A549 (cell line): ENCODE measurements at regions not wholly inside any gene's neighbourhood (a gene's known extent, or its start where the extent isn't known, plus 50 kb on each side); places are given as distances from the start of the nearest gene placed in this dataset.

Source experiments
- ATAC-seq, 2 experiments: fragments of 200-7000 bp in 1 of 2; fragments of >200 bp in 1 of 2; cut with Nextera tagmentation in 1 of 2; cut with Tn5 transposase in 1 of 2; 3 replicates each; pipeline versions ENCODE4 v1.8.0 to v1.9.1; 2018 to 2020; ENCODE audit warnings: mild to moderate bottlenecking in 1 of 2, moderate library complexity in 1 of 2
- CTCF ChIA-PET: fragments of 300-600 bp; sonication (Branson Sonifier 250); formaldehyde crosslinking; extraction: SDS; loops from one replicate; lab custom pipeline; 2021; ENCODE audit warnings: antibody characterized with exemption, inconsistent platforms; lab: Yijun Ruan, JAX
- POLR2A ChIA-PET: fragments of 350-600 bp; formaldehyde crosslinking; extraction: SDS; loops from one replicate; lab custom pipeline; 2021; ENCODE audit warnings: antibody characterized with exemption, inconsistent platforms; lab: Yijun Ruan, JAX
- DNase-seq, 2 experiments: peaks; one replicate each; pipeline versions ENCODE4 v3.0.0 to v3.0.0-alpha.2; 2011 to 2016; ENCODE audit warnings: low read depth in 1 of 2, low spot score in 1 of 2
- FAIRE-seq: peaks from 2 replicates; lab custom pipeline; 2011; peaks lifted over from hg19 to GRCh38; lab: Jason Lieb, UNC
- H3K27ac ChIP-seq, 2 experiments: fragments of >200 bp; sonication (Bioruptor Twin); formaldehyde crosslinking; 3 replicates each; pipeline ENCODE4 v1.5.1; 2016 to 2017
- H3K4me1 ChIP-seq: fragments of >200 bp; sonication (Bioruptor Twin); formaldehyde crosslinking; 3 replicates; pipeline ENCODE4 v1.6.1; 2016
- H3K4me2 ChIP-seq: fragments of >200 bp; sonication (Bioruptor Twin); formaldehyde crosslinking; 3 replicates; pipeline ENCODE4 v1.6.1; 2016
- H3K4me3 ChIP-seq: fragments of >200 bp; sonication (Bioruptor Twin); formaldehyde crosslinking; 3 replicates; pipeline ENCODE4 v1.5.1; 2016
- H3K9me3 ChIP-seq: fragments of >200 bp; sonication (Bioruptor Twin); formaldehyde crosslinking; 3 replicates; pipeline ENCODE4 v1.6.1; 2016
- BCL3 ChIP-seq: fragments of >200 bp; sonication (Bioruptor Twin); formaldehyde crosslinking; IDR thresholded peaks from 3 replicates; pipeline ENCODE4 v1.6.1; 2016
- BHLHE40 ChIP-seq: IDR thresholded peaks from 2 replicates; pipeline ENCODE4 v1.6.1; 2012; ENCODE audit warnings: low read depth, low read length, inconsistent platforms
- CHD4 ChIP-seq: fragments of 200-600 bp; sonication (generic); IDR thresholded peaks from 2 replicates; pipeline ENCODE4 v1.6.1; 2016; ENCODE audit warnings: antibody characterized with exemption, mild to moderate bottlenecking, borderline replicate concordance
- E2F6 ChIP-seq: IDR thresholded peaks from 2 replicates; pipeline ENCODE4 v1.6.1; 2012; ENCODE audit warnings: low read depth, borderline replicate concordance
- EHMT2 ChIP-seq: fragments of 200-600 bp; sonication (generic); IDR thresholded peaks from 2 replicates; pipeline ENCODE4 v1.6.1; 2016; ENCODE audit warnings: antibody characterized with exemption, low read depth, mild to moderate bottlenecking, moderate library complexity
- ELK1 ChIP-seq: fragments of 150-350 bp; IDR thresholded peaks from 2 replicates; pipeline ENCODE4 v1.6.1; 2014; ENCODE audit warnings: low read depth, mild to moderate bottlenecking, low read length
- ESRRA ChIP-seq: fragments of 150-350 bp; IDR thresholded peaks from 2 replicates; pipeline ENCODE4 v1.6.1; 2014; ENCODE audit warnings: mild to moderate bottlenecking, low read length, borderline replicate concordance
- FOSB ChIP-seq: fragments of 250-450 bp; sonication (Bioruptor Pico); IDR thresholded peaks from 2 replicates; pipeline ENCODE4 v1.5.0; 2020; ENCODE audit warnings: mild to moderate bottlenecking, moderate library complexity
- GATA3 ChIP-seq: IDR thresholded peaks from 2 replicates; pipeline ENCODE4 v1.6.1; 2012; ENCODE audit warnings: borderline replicate concordance
- HEYL ChIP-seq: fragments of 250-450 bp; sonication (Bioruptor Pico); IDR thresholded peaks from 2 replicates; pipeline ENCODE4 v1.8.0; 2021; ENCODE audit warnings: mild to moderate bottlenecking, moderate library complexity
- HOXA7 ChIP-seq: fragments of 250-450 bp; sonication (Bioruptor Pico); IDR thresholded peaks from 2 replicates; pipeline ENCODE4 v1.5.0; 2020; ENCODE audit warnings: mild to moderate bottlenecking, moderate library complexity
- HOXB13 ChIP-seq: fragments of 250-450 bp; sonication (Bioruptor Pico); IDR thresholded peaks from 2 replicates; pipeline ENCODE4 v1.5.0; 2020; ENCODE audit warnings: low read depth, mild to moderate bottlenecking, moderate library complexity
- HOXB5 ChIP-seq: fragments of 250-450 bp; sonication (Bioruptor Pico); IDR thresholded peaks from 2 replicates; pipeline ENCODE4 v1.5.0; 2020; ENCODE audit warnings: mild to moderate bottlenecking, moderate library complexity
- JUN ChIP-seq, 2 experiments: fragments of >200 bp; sonication (Bioruptor Twin); formaldehyde crosslinking; IDR thresholded peaks; 2 replicates in 1 of 2; 3 replicates in 1 of 2; pipeline ENCODE4 v1.6.1; 2016 to 2017
- KDM1A ChIP-seq: fragments of 200-600 bp; sonication (generic); IDR thresholded peaks from 2 replicates; pipeline ENCODE4 v1.6.1; 2016; ENCODE audit warnings: low read depth, mild to moderate bottlenecking
- MAFK ChIP-seq: fragments of 450-650 bp; IDR thresholded peaks from 2 replicates; pipeline ENCODE4 v1.6.1; 2014; ENCODE audit not compliant: partially characterized antibody
- MAZ ChIP-seq: fragments of 150-350 bp; IDR thresholded peaks from 2 replicates; pipeline ENCODE4 v1.6.1; 2014; ENCODE audit warnings: antibody characterized with exemption, low read depth, low read length, borderline replicate concordance
- MYC ChIP-seq: IDR thresholded peaks from 2 replicates; pipeline ENCODE4 v1.6.1; 2012; ENCODE audit warnings: mild to moderate bottlenecking, inconsistent platforms, low read length, improper control_type of control experiment, borderline replicate concordance
- NPAS2 ChIP-seq: fragments of 250-450 bp; sonication (Bioruptor Pico); IDR thresholded peaks from 2 replicates; pipeline ENCODE4 v1.8.0; 2022; ENCODE audit warnings: mild to moderate bottlenecking, moderate library complexity, borderline replicate concordance
- PHF8 ChIP-seq: fragments of 200-600 bp; sonication (generic); IDR thresholded peaks from 2 replicates; pipeline ENCODE4 v1.6.1; 2016; ENCODE audit warnings: low read depth, mild to moderate bottlenecking, antibody characterized with exemption, moderate library complexity, borderline replicate concordance
- POLR2A ChIP-seq: IDR thresholded peaks from 2 replicates; pipeline ENCODE4 v1.6.1; 2012; ENCODE audit warnings: mild to moderate bottlenecking, low read length
- POLR2AphosphoS2 ChIP-seq: conservative IDR thresholded peaks from 2 replicates; pipeline ENCODE4 v1.6.1; 2012; ENCODE audit warnings: low read length, improper control_type of control experiment, inconsistent platforms
- RARB ChIP-seq: fragments of 250-450 bp; sonication (Bioruptor Pico); IDR thresholded peaks from 2 replicates; pipeline ENCODE4 v1.8.0; 2021; ENCODE audit warnings: mild to moderate bottlenecking, moderate library complexity
- REST ChIP-seq: fragments of 200-600 bp; sonication (generic); IDR thresholded peaks from 2 replicates; pipeline ENCODE4 v1.6.1; 2016; ENCODE audit warnings: antibody characterized with exemption, mild to moderate bottlenecking, moderate library complexity
- RNF2 ChIP-seq: fragments of 200-600 bp; sonication (generic); IDR thresholded peaks from 2 replicates; pipeline ENCODE4 v1.6.1; 2016; ENCODE audit warnings: low read depth, mild to moderate bottlenecking, antibody characterized with exemption, moderate library complexity, borderline replicate concordance
- SMC3 ChIP-seq: fragments of >200 bp; sonication (Bioruptor Twin); formaldehyde crosslinking; IDR thresholded peaks from 3 replicates; pipeline ENCODE4 v1.6.1; 2018; ENCODE audit warnings: inconsistent platforms
- SREBF2 ChIP-seq: fragments of 450-650 bp; IDR thresholded peaks from 2 replicates; pipeline ENCODE4 v1.6.1; 2014; ENCODE audit warnings: mild to moderate bottlenecking, moderate library complexity
- ZC3H11A ChIP-seq: fragments of 450-650 bp; IDR thresholded peaks from 2 replicates; pipeline ENCODE4 v1.6.1; 2014; ENCODE audit warnings: antibody characterized with exemption, mild to moderate bottlenecking
- ZNF302 ChIP-seq: fragments of 250-450 bp; sonication (Bioruptor Pico); IDR thresholded peaks from 2 replicates; pipeline ENCODE4 v1.9.0; 2021; ENCODE audit warnings: inconsistent platforms, mild to moderate bottlenecking, moderate library complexity
- WGBS: methylation state at CpG from one replicate; pipeline ENCODE4 v1.1.6; 2017; ENCODE audit errors: missing lambda C conversion rate; 5-methylcytosine and 5-hydroxymethylcytosine counted together

GRCh38 chr13:61144301-61144700 lies 271.3 kb downstream of the PCDH20 start:
- H3K27ac ChIP-seq = no peak overlapping the region
- ATAC-seq (no peak), DNase-seq (no peak), FAIRE-seq (no peak)
- H3K4me3 ChIP-seq = no peak overlapping the region
- WGBS = 0% methylated on average over 1 of the region's 1 CpG
- ChIA-PET CTCF (no interaction called here), POLR2A (no interaction called here)
- no peak overlapping the region for H3K4me2 ChIP-seq
- H3K4me1 ChIP-seq = no peaks in the 10 kb centered on the region
- TF ChIP-seq BHLHE40 (no peak), POLR2A (no peak), HOXB5 (CRISPR knock-in tag) (no peak), NPAS2 (CRISPR knock-in tag) (no peak), MAFK (no peak), ELK1 (no peak), HEYL (CRISPR knock-in tag) (no peak), MYC (no peak), E2F6 (no peak), HOXA7 (CRISPR knock-in tag) (no peak), FOSB (CRISPR knock-in tag) (no peak), EHMT2 (no peak), MAZ (no peak), BCL3 (no peak), RARB (CRISPR knock-in tag) (no peak), SMC3 (no peak), SREBF2 (no peak), GATA3 (no peak), POLR2AphosphoS2 (no peak), RNF2 (no peak)
- H3K9me3 ChIP-seq = no peaks in the 10 kb centered on the region

GRCh38 chr13:61142506-61142905 lies 273.1 kb downstream of the PCDH20 start:
- POLR2A ChIA-PET = no interaction called here
- Histone ChIP-seq H3K9me3 (no peaks in the 10 kb centered on the region), H3K27ac (no peak overlapping the region), H3K4me2 (no peak overlapping the region), H3K4me3 (no peak overlapping the region), H3K4me1 (no peaks in the 10 kb centered on the region)
- DNase-seq (no peak), ATAC-seq (no peak), FAIRE-seq (no peak)
- TF ChIP-seq KDM1A (no peak), POLR2A (no peak), SREBF2 (no peak), REST (no peak), HOXB13 (CRISPR knock-in tag) (no peak), ZC3H11A (no peak), ESRRA (no peak), JUN (IDR thresholded peaks at IDR 0.05) (no peak), CHD4 (no peak), BHLHE40 (no peak), ZNF302 (CRISPR knock-in tag) (no peak), PHF8 (no peak)
- CTCF ChIA-PET = no interaction called here
